ENCODE measurements at regions not wholly inside any gene's neighbourhood (a gene's known extent, or its start where the extent isn't known, plus 50 kb on each side); places are given as distances from the start of the nearest gene placed in this dataset.

DNA sequence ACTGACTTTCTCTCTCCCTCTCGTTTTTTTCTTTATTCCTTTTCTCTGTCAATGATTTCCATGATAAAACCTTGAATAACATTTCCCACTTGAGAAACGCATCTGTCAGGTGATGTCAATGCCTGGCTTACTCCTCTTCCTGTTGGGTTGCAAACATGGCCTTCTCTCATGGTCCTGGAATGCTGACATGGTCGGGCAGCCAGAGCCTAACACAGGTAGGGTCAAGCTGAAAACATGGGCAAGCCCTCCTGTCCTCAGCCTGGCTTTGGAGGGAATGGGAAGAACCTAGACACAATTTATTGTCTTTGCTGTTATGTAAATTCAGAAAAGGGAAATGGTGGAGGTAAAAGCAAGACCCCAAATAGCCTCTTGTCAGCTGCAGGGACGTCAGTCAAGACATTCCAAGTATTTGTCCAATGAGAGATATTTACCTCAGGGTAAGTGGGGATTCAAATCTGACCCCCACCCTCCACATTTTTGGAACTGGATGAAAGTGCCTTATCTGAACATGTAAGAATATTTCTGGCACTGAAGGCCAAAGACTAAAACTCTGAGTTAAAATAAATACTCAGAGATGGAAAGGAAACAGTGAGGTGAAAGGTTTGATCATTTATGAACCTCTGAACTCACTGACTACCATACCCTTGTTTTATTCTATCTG is 473.8 kb downstream of the SPRY1 start:
- Histone ChIP-seq H3K4me2 (ENCODE audit: extremely low read depth, insufficient read depth, low read length) (no peak overlapping the region), H3K36me3 (ENCODE audit: control insufficient read depth, insufficient read depth, low read length) (no peaks in the 10 kb centered on the region), H3K4me1 (ENCODE audit: control insufficient read depth, extremely low read depth, insufficient read depth, low read length) (no peaks in the 10 kb centered on the region), H3K9me3 (ENCODE audit: control insufficient read depth, insufficient read depth, low read depth, low read length) (no peaks in the 10 kb centered on the region), H3K79me2 (ENCODE audit: control insufficient read depth, insufficient read depth, low read length) (no peaks in the 10 kb centered on the region), H3K9ac (ENCODE audit: insufficient read depth, low read length) (no peak overlapping the region), H2AFZ (ENCODE audit: low read length) (no peak overlapping the region), H3K27ac (ENCODE audit: insufficient read depth, low read length) (no peak overlapping the region), H3K4me3 (replicated peaks in 1 of 4; ENCODE audit: control extremely low read depth in 1 of 4, insufficient read depth in 1 of 4, low read depth in 3 of 4, low read length in 4 of 4) (no peak overlapping the region), H3K27me3 (ENCODE audit: control insufficient read depth, insufficient read depth, low read length) (no peaks in the 10 kb centered on the region), H4K20me1 (ENCODE audit: control insufficient read depth, extremely low read depth, insufficient read depth, low read length) (no peaks in the 10 kb centered on the region)
- peak in 1 of 2 donors; percentile 70 for DNase-seq (ENCODE audit: low read depth in 2 of 2)
- TF ChIP-seq, protein P1, sequence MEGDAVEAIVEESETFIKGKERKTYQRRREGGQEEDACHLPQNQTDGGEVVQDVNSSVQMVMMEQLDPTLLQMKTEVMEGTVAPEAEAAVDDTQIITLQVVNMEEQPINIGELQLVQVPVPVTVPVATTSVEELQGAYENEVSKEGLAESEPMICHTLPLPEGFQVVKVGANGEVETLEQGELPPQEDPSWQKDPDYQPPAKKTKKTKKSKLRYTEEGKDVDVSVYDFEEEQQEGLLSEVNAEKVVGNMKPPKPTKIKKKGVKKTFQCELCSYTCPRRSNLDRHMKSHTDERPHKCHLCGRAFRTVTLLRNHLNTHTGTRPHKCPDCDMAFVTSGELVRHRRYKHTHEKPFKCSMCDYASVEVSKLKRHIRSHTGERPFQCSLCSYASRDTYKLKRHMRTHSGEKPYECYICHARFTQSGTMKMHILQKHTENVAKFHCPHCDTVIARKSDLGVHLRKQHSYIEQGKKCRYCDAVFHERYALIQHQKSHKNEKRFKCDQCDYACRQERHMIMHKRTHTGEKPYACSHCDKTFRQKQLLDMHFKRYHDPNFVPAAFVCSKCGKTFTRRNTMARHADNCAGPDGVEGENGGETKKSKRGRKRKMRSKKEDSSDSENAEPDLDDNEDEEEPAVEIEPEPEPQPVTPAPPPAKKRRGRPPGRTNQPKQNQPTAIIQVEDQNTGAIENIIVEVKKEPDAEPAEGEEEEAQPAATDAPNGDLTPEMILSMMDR (conservative IDR thresholded peaks at IDR 0.05 in 1 of 2, IDR thresholded peaks at IDR 0.05 in 1 of 2; ENCODE audit: low read depth in 1 of 2, low read length in 2 of 2): no peak
- TF ChIP-seq EZH2 (IDR thresholded peaks at IDR 0.05; ENCODE audit: low read length, missing control alignments): no peak

DNA sequence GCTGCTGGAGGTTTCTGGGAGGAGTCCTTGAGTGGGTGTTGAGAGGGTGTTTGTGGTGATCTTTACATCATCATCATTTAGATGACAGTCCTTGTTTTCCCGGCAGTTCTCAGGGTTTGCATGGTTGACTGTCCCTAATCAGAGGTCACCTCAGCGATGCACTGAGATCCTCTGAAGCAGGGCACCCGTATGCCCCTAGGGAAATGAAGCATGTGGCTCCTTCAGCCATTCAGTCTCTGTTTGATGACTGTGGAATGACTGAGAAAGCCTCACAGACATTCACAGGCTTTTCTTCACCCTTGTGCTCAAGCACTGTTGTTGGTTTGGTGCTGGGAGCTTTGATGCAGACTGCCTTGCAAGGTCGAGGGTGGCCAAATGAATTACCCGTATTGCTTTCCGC is 474.7 kb downstream of the SPRY1 start:
- H4K20me1 ChIP-seq (ENCODE audit: control insufficient read depth, extremely low read depth, insufficient read depth, low read length): no peaks in the 10 kb centered on the region
- peak overlapping the region; percentile 49 for H2AFZ ChIP-seq (ENCODE audit: low read length)
- TF ChIP-seq, protein P1 (conservative IDR thresholded peaks at IDR 0.05 in 1 of 2, IDR thresholded peaks at IDR 0.05 in 1 of 2; ENCODE audit: low read depth in 1 of 2, low read length in 2 of 2): no peak
- no peak for TF ChIP-seq EZH2 (IDR thresholded peaks at IDR 0.05; ENCODE audit: low read length, missing control alignments)
- DNase-seq (ENCODE audit: low read depth in 2 of 2): no peak
- H3K79me2 ChIP-seq (ENCODE audit: control insufficient read depth, insufficient read depth, low read length): no peaks in the 10 kb centered on the region
- no peak overlapping the region for H3K9ac ChIP-seq (ENCODE audit: insufficient read depth, low read length)
- H3K27ac ChIP-seq (ENCODE audit: insufficient read depth, low read length): no peak overlapping the region
- H3K4me2 ChIP-seq (ENCODE audit: extremely low read depth, insufficient read depth, low read length): no peak overlapping the region
- no peaks in the 10 kb centered on the region for H3K4me1 ChIP-seq (ENCODE audit: control insufficient read depth, extremely low read depth, insufficient read depth, low read length)
- no peaks in the 10 kb centered on the region for H3K9me3 ChIP-seq (ENCODE audit: control insufficient read depth, insufficient read depth, low read depth, low read length)
- H3K27me3 ChIP-seq (ENCODE audit: control insufficient read depth, insufficient read depth, low read length): no peaks in the 10 kb centered on the region
- no peaks in the 10 kb centered on the region for H3K36me3 ChIP-seq (ENCODE audit: control insufficient read depth, insufficient read depth, low read length)
- no peak overlapping the region for H3K4me3 ChIP-seq (replicated peaks in 1 of 4; ENCODE audit: control extremely low read depth in 1 of 4, insufficient read depth in 1 of 4, low read depth in 3 of 4, low read length in 4 of 4)

DNA sequence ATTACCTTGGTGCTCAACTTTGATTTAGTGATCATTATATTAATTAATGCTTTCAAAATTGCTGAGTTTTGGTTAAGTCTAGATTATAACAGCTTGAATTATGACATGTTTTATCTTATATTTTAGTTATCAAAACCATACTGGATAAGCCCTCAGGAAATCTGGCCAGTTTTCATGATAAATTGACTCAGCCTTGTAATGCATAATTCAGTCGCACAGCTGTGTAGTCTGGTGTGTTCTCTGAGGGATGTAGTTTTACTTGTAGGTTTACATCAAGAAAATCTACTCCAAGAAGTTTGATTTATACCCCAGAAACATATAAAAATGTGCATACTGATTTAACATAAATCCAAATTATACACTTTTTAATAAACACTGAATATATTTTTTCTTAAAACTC is 477.5 kb downstream of the SPRY1 start:
- H3K27me3 ChIP-seq (ENCODE audit: control insufficient read depth, insufficient read depth, low read length): no peaks in the 10 kb centered on the region
- no peaks in the 10 kb centered on the region for H3K4me1 ChIP-seq (ENCODE audit: control insufficient read depth, extremely low read depth, insufficient read depth, low read length)
- H4K20me1 ChIP-seq (ENCODE audit: control insufficient read depth, extremely low read depth, insufficient read depth, low read length): no peaks in the 10 kb centered on the region
- no peak overlapping the region for H3K27ac ChIP-seq (ENCODE audit: insufficient read depth, low read length)
- no peaks in the 10 kb centered on the region for H3K9me3 ChIP-seq (ENCODE audit: control insufficient read depth, insufficient read depth, low read depth, low read length)
- no peak overlapping the region for H3K4me2 ChIP-seq (ENCODE audit: extremely low read depth, insufficient read depth, low read length)
- H2AFZ ChIP-seq (ENCODE audit: low read length): no peak overlapping the region
- H3K4me3 ChIP-seq (replicated peaks in 1 of 4; ENCODE audit: control extremely low read depth in 1 of 4, insufficient read depth in 1 of 4, low read depth in 3 of 4, low read length in 4 of 4): no peak overlapping the region
- H3K79me2 ChIP-seq (ENCODE audit: control insufficient read depth, insufficient read depth, low read length): no peaks in the 10 kb centered on the region
- DNase-seq (ENCODE audit: low read depth in 2 of 2): peak in 1 of 2 donors; percentile 39
- no peak for TF ChIP-seq EZH2 (IDR thresholded peaks at IDR 0.05; ENCODE audit: low read length, missing control alignments)
- TF ChIP-seq, protein P1 (conservative IDR thresholded peaks at IDR 0.05 in 1 of 2, IDR thresholded peaks at IDR 0.05 in 1 of 2; ENCODE audit: low read depth in 1 of 2, low read length in 2 of 2): no peak
- H3K36me3 ChIP-seq (ENCODE audit: control insufficient read depth, insufficient read depth, low read length): no peaks in the 10 kb centered on the region
- no peak overlapping the region for H3K9ac ChIP-seq (ENCODE audit: insufficient read depth, low read length)

Measured in fibroblast of lung (primary cell).